ENCODE measurements at regions not wholly inside any gene's neighbourhood (a gene's known extent, or its start where the extent isn't known, plus 50 kb on each side); places are given as distances from the start of the nearest gene placed in this dataset.

GRCh38 chr14:29451941-29452340 is 475.7 kb downstream of the PRKD1 start:
- Mint-ChIP-seq H3K27ac (ENCODE audit: unreplicated experiment) (no peak overlapping the region), H3K9me3 (peaks cover 2% of the 10 kb centered on the region), H3K27me3 (ENCODE audit: low read depth) (peaks cover 4% of the 10 kb centered on the region), H3K4me1 (no peaks in the 10 kb centered on the region), H3K4me3 (no peak overlapping the region), H3K36me3 (ENCODE audit: low read depth) (peaks cover under 1% of the 10 kb centered on the region)
- no peak for DNase-seq (ENCODE audit: low read depth, low spot score)
- TF ChIP-seq CTCF (conservative IDR thresholded peaks at IDR 0.05) = no peak

GRCh38 chr14:29453045-29453444 is 474.6 kb downstream of the PRKD1 start:
- no peaks in the 10 kb centered on the region for H3K4me1 Mint-ChIP-seq
- no peak for TF ChIP-seq CTCF (conservative IDR thresholded peaks at IDR 0.05)

GRCh38 chr14:29454026-29454693 is 473.5 kb downstream of the PRKD1 start:
- Mint-ChIP-seq H3K9me3 (no peaks in the 10 kb centered on the region), H3K27ac (ENCODE audit: unreplicated experiment) (no peak overlapping the region), H3K4me1 (no peaks in the 10 kb centered on the region), H3K4me3 (no peak overlapping the region), H3K36me3 (ENCODE audit: low read depth) (no peaks in the 10 kb centered on the region), H3K27me3 (ENCODE audit: low read depth) (no peaks in the 10 kb centered on the region)
- no peak for TF ChIP-seq CTCF (conservative IDR thresholded peaks at IDR 0.05)
- no peak for DNase-seq (ENCODE audit: low read depth, low spot score)

More at GRCh38 chr14:29453045-29453444, 474.6 kb downstream of the PRKD1 start:
- DNase-seq (ENCODE audit: low read depth, low spot score) = no peak
- Mint-ChIP-seq H3K9me3 (no peaks in the 10 kb centered on the region), H3K36me3 (ENCODE audit: low read depth) (no peaks in the 10 kb centered on the region), H3K27ac (ENCODE audit: unreplicated experiment) (no peak overlapping the region), H3K27me3 (ENCODE audit: low read depth) (no peaks in the 10 kb centered on the region), H3K4me3 (no peak overlapping the region)

GRCh38 chr14:29458547-29458946 is 469.1 kb downstream of the PRKD1 start:
- H3K36me3 Mint-ChIP-seq (ENCODE audit: low read depth) = no peaks in the 10 kb centered on the region
- peaks cover 14% of the 10 kb centered on the region for H3K4me1 Mint-ChIP-seq
- no peak for TF ChIP-seq CTCF (conservative IDR thresholded peaks at IDR 0.05)
- H3K27ac Mint-ChIP-seq (ENCODE audit: unreplicated experiment) = no peak overlapping the region
- H3K4me3 Mint-ChIP-seq = no peak overlapping the region
- peaks cover 4% of the 10 kb centered on the region for H3K27me3 Mint-ChIP-seq (ENCODE audit: low read depth)
- no peaks in the 10 kb centered on the region for H3K9me3 Mint-ChIP-seq
- DNase-seq (ENCODE audit: low read depth, low spot score) = no peak

- H3K36me3 Mint-ChIP-seq (ENCODE audit: low read depth) = no peaks in the 10 kb centered on the region
- H3K4me1 Mint-ChIP-seq = peaks cover 14% of the 10 kb centered on the region
- no peak overlapping the region for H3K4me3 Mint-ChIP-seq
- H3K27ac Mint-ChIP-seq (ENCODE audit: unreplicated experiment) = no peak overlapping the region
- no peak for TF ChIP-seq CTCF (conservative IDR thresholded peaks at IDR 0.05)
- peaks cover 6% of the 10 kb centered on the region for H3K27me3 Mint-ChIP-seq (ENCODE audit: low read depth)
- no peaks in the 10 kb centered on the region for H3K9me3 Mint-ChIP-seq
- no peak for DNase-seq (ENCODE audit: low read depth, low spot score)
These were observed 468.1 kb downstream of the PRKD1 start for GRCh38 chr14:29459531-29459930.
